Fibroblast of lung (primary cell): ENCODE measurements at regions not wholly inside any gene's neighbourhood (a gene's known extent, or its start where the extent isn't known, plus 50 kb on each side); places are given as distances from the start of the nearest gene placed in this dataset.

Experiments used
- CTCF ChIP-seq, 2 donors: IDR thresholded peaks in 1 of 2; conservative IDR thresholded peaks in 1 of 2; 1 replicate in 1 of 2; 2 replicates in 1 of 2; pipeline ENCODE4 v1.5.1; 2011 to 2012; ENCODE audit warnings: low read length in 2 of 2, control low read depth in 1 of 2, inconsistent platforms in 1 of 2, low read depth in 1 of 2, mild to moderate bottlenecking in 1 of 2
- EZH2 ChIP-seq: IDR thresholded peaks from 2 replicates; pipeline ENCODE4 v1.5.1; 2012; ENCODE audit warnings: low read length, control low read depth, mild to moderate bottlenecking; ENCODE audit errors: missing control alignments

GRCh38 chr5:164435576-164435975, 930.2 kb downstream of the MAT2B start:
- no peak for TF ChIP-seq CTCF (conservative IDR thresholded peaks at IDR 0.05 in 1 of 2, IDR thresholded peaks at IDR 0.05 in 1 of 2; ENCODE audit: low read depth in 1 of 2, low read length in 2 of 2)
- no peak for TF ChIP-seq EZH2
